IMR-90 (cell line): ENCODE measurements at regions not wholly inside any gene's neighbourhood (a gene's known extent, or its start where the extent isn't known, plus 50 kb on each side); places are given as distances from the start of the nearest gene placed in this dataset.

Experiments
- ATAC-seq: fragments of 200-7000 bp; cut with Tn5 transposase; 2 replicates; pipeline ENCODE4 v1.9.1; 2020; ENCODE audit warnings: low read depth, mild to moderate bottlenecking, moderate library complexity
- BruUV-seq: library from RNA; stranded (reverse); fragments of 400-500 nt; replicated peaks from 2 replicates; lab custom pipeline; 2021; lab: Mats Ljungman, UMichigan
- CTCF ChIA-PET: fragments of 300-600 bp; formaldehyde crosslinking; extraction: SDS; loops from one replicate; lab custom pipeline; 2021; ENCODE audit warnings: antibody characterized with exemption; lab: Yijun Ruan, JAX
- POLR2A ChIA-PET: fragments of 300-600 bp; sonication (Branson Sonifier 250); formaldehyde crosslinking; loops from one replicate; lab custom pipeline; 2022; ENCODE audit warnings: antibody characterized with exemption; ENCODE audit not compliant: unreplicated experiment; lab: Charles Lee
- DNase-seq: peaks from one replicate; pipeline ENCODE4 v3.0.0; 2013
- H2AFZ ChIP-seq: replicated peaks from 2 replicates; pipeline ENCODE3; 2013; ENCODE audit warnings: low read length, mild to moderate bottlenecking; ENCODE audit not compliant: poor library complexity
- H2AK5ac ChIP-seq: 2 replicates; pipeline ENCODE4 v1.6.1; 2013; ENCODE audit warnings: low read depth, low read length, inconsistent platforms
- H2AK9ac ChIP-seq: replicated peaks from 2 replicates; pipeline ENCODE3; 2013; ENCODE audit warnings: mild to moderate bottlenecking, low read depth, low read length, moderate library complexity; ENCODE audit not compliant: poor library complexity
- H2BK120ac ChIP-seq: 2 replicates; pipeline ENCODE4 v1.6.1; 2013; ENCODE audit warnings: low read depth, low read length, inconsistent platforms
- H2BK15ac ChIP-seq: 3 replicates; pipeline ENCODE4 v1.6.1; 2013; ENCODE audit warnings: low read depth, low read length, inconsistent platforms
- H2BK20ac ChIP-seq: 2 replicates; pipeline ENCODE4 v1.6.1; 2013; ENCODE audit warnings: low read depth, mild to moderate bottlenecking, inconsistent platforms, low read length, moderate library complexity
- H2BK5ac ChIP-seq: 2 replicates; pipeline ENCODE4 v1.6.1; 2013; ENCODE audit warnings: mild to moderate bottlenecking, low read depth, low read length, inconsistent platforms; ENCODE audit not compliant: poor library complexity, severe bottlenecking
- H3K14ac ChIP-seq: replicated peaks from 2 replicates; pipeline ENCODE4 v1.6.1; 2013; ENCODE audit warnings: low read depth, low read length, inconsistent platforms
- H3K18ac ChIP-seq: 2 replicates; pipeline ENCODE4 v1.6.1; 2013; ENCODE audit warnings: low read depth, low read length, control low read depth
- H3K23ac ChIP-seq: 2 replicates; pipeline ENCODE4 v1.6.1; 2013; ENCODE audit warnings: low read depth, low read length, inconsistent platforms
- H3K27ac ChIP-seq: 2 replicates; pipeline ENCODE4 v1.5.1; 2013; ENCODE audit warnings: mild to moderate bottlenecking, control low read depth, low read length; ENCODE audit not compliant: insufficient read depth
- H3K27me3 ChIP-seq: 2 replicates; pipeline ENCODE4 v1.6.1; 2013; ENCODE audit warnings: low read length; ENCODE audit not compliant: control insufficient read depth, insufficient read depth
- H3K36me3 ChIP-seq: 2 replicates; pipeline ENCODE4 v1.6.1; 2013; ENCODE audit warnings: low read length, mixed read lengths; ENCODE audit not compliant: control insufficient read depth, insufficient read depth
- H3K4ac ChIP-seq: 2 replicates; pipeline ENCODE4 v1.6.1; 2013; ENCODE audit warnings: low read depth, low read length, inconsistent platforms
- H3K4me1 ChIP-seq: 2 replicates; pipeline ENCODE4 v1.6.1; 2013; ENCODE audit warnings: low read length, mixed read lengths; ENCODE audit not compliant: control insufficient read depth, insufficient read depth
- H3K4me2 ChIP-seq: 2 replicates; pipeline ENCODE4 v1.6.1; 2013; ENCODE audit warnings: low read depth, mild to moderate bottlenecking, control low read depth, low read length, moderate library complexity
- H3K4me3 ChIP-seq: 2 replicates; pipeline ENCODE4 v1.5.1; 2013; ENCODE audit warnings: low read depth, mild to moderate bottlenecking, control low read depth, low read length, moderate library complexity; ENCODE audit not compliant: insufficient read depth
- H3K56ac ChIP-seq: 2 replicates; pipeline ENCODE4 v1.6.1; 2013; ENCODE audit warnings: low read length, inconsistent platforms; ENCODE audit not compliant: insufficient read depth; ENCODE audit errors: extremely low read depth
- H3K79me1 ChIP-seq, 2 experiments: 2 replicates each; pipeline ENCODE4 v1.6.1; 2013; ENCODE audit warnings: low read length in 2 of 2, inconsistent platforms in 1 of 2, low read depth in 1 of 2
- H3K9ac ChIP-seq: 2 replicates; pipeline ENCODE4 v1.6.1; 2013; ENCODE audit warnings: low read depth, low read length, control low read depth
- H3K9me1 ChIP-seq: 2 replicates; pipeline ENCODE4 v1.6.1; 2013; ENCODE audit warnings: low read length, inconsistent platforms; ENCODE audit not compliant: insufficient read depth
- H3K9me3 ChIP-seq: 2 replicates; pipeline ENCODE4 v1.6.1; 2013; ENCODE audit warnings: low read length; ENCODE audit not compliant: control insufficient read depth, insufficient read depth
- H4K20me1 ChIP-seq: 2 replicates; pipeline ENCODE4 v1.6.1; 2013; ENCODE audit warnings: low read length, inconsistent platforms; ENCODE audit not compliant: insufficient read depth
- H4K5ac ChIP-seq: 2 replicates; pipeline ENCODE4 v1.6.1; 2013; ENCODE audit warnings: mild to moderate bottlenecking, low read depth, low read length, control low read depth
- H4K8ac ChIP-seq, 2 experiments: 2 replicates each; pipeline ENCODE4 v1.6.1; 2013; ENCODE audit warnings: low read depth in 2 of 2, low read length in 2 of 2, control low read depth in 1 of 2, inconsistent platforms in 1 of 2
- H4K91ac ChIP-seq: 2 replicates; pipeline ENCODE4 v1.6.1; 2013; ENCODE audit warnings: low read depth, low read length, inconsistent platforms; ENCODE audit not compliant: insufficient read depth
- BHLHE40 ChIP-seq: fragments of 150-350 bp; IDR thresholded peaks from 2 replicates; pipeline ENCODE4 v1.6.1; 2016; ENCODE audit warnings: mild to moderate bottlenecking, low read depth, low read length
- CEBPB ChIP-seq: IDR thresholded peaks from 2 replicates; pipeline ENCODE4 v1.6.1; 2012; ENCODE audit warnings: low read depth, low read length, improper control_type of control experiment
- CHD1 ChIP-seq: IDR thresholded peaks from 2 replicates; pipeline ENCODE4 v1.6.1; 2012; ENCODE audit warnings: low read depth, low read length, improper control_type of control experiment
- CTCF ChIP-seq: conservative IDR thresholded peaks from 2 replicates; pipeline ENCODE4 v1.5.1; 2012; ENCODE audit warnings: mild to moderate bottlenecking, low read depth, low read length, improper control_type of control experiment
- ELK1 ChIP-seq: fragments of 150-350 bp; IDR thresholded peaks from 2 replicates; pipeline ENCODE4 v1.6.1; 2016; ENCODE audit warnings: low read depth, mild to moderate bottlenecking, low read length, moderate library complexity, borderline replicate concordance
- FOS ChIP-seq: fragments of 150-350 bp; IDR thresholded peaks from 2 replicates; pipeline ENCODE4 v1.6.1; 2016; ENCODE audit warnings: low read depth, low read length
- MAFK ChIP-seq: IDR thresholded peaks from 2 replicates; pipeline ENCODE4 v1.6.1; 2012; ENCODE audit warnings: low read depth, low read length, improper control_type of control experiment
- MAZ ChIP-seq: IDR thresholded peaks from 2 replicates; pipeline ENCODE4 v1.6.1; 2012; ENCODE audit warnings: low read depth, mild to moderate bottlenecking, low read length, improper control_type of control experiment, moderate library complexity, borderline replicate concordance
- MXI1 ChIP-seq: IDR thresholded peaks from 2 replicates; pipeline ENCODE4 v1.6.1; 2012; ENCODE audit warnings: low read depth, mild to moderate bottlenecking, low read length, moderate library complexity, borderline replicate concordance
- NFE2L2 ChIP-seq: fragments of 150-350 bp; IDR thresholded peaks from 2 replicates; pipeline ENCODE4 v1.6.1; 2016; ENCODE audit warnings: low read depth, mild to moderate bottlenecking, low read length
- POLR2A ChIP-seq: IDR thresholded peaks from 2 replicates; pipeline ENCODE4 v1.6.1; 2012; ENCODE audit warnings: mild to moderate bottlenecking, low read depth, low read length
- RAD21 ChIP-seq: IDR thresholded peaks from 2 replicates; pipeline ENCODE4 v1.6.1; 2012; ENCODE audit warnings: low read length, improper control_type of control experiment
- RFX5 ChIP-seq: IDR thresholded peaks from 2 replicates; pipeline ENCODE4 v1.8.0; 2012; ENCODE audit warnings: low read depth, mild to moderate bottlenecking, low read length, moderate library complexity
- USF2 ChIP-seq: fragments of 150-350 bp; IDR thresholded peaks from 2 replicates; pipeline ENCODE4 v1.6.1; 2017; ENCODE audit warnings: mild to moderate bottlenecking, antibody characterized with exemption, low read length, low read depth
- WGBS, 2 experiments: methylation state at CpG; one replicate each; pipeline versions ENCODE4 v1.1.5 to v1.1.7; 2013; ENCODE audit warnings: missing lambda C conversion rate in 2 of 2; ENCODE audit not compliant: insufficient read length in 1 of 2; ENCODE audit errors: extremely low coverage in 2 of 2; 5-methylcytosine and 5-hydroxymethylcytosine counted together
- dilution Hi-C: fragments of 300-500 bp; cut with HindIII; formaldehyde crosslinking; loops from one replicate; pipeline ENCODE4 v1.14.3; 2018; ENCODE audit warnings: low sequenced_read_pairs; ENCODE audit not compliant: unreplicated experiment
- in situ Hi-C: fragments of 300-500 bp; cut with MboI; formaldehyde crosslinking; loops from 3 replicates; pipeline ENCODE4 v1.14.3; 2019; ENCODE audit warnings: low sequenced_read_pairs, inconsistent platforms, mixed read lengths
- intact Hi-C: fragments of 100-400 bp; cut with micrococcal nuclease; formaldehyde crosslinking; loops from 2 replicates; pipeline ENCODE4 v1.10.0; 2022

- Histone ChIP-seq H3K9ac (no peak overlapping the region), H3K23ac (no peak overlapping the region), H4K91ac (no peak overlapping the region), H3K27ac (no peak overlapping the region), H3K9me1 (no peaks in the 10 kb centered on the region), H3K14ac (no peak overlapping the region), H3K56ac (no peak overlapping the region), H3K4me2 (no peak overlapping the region), H3K18ac (no peak overlapping the region), H4K20me1 (no peaks in the 10 kb centered on the region), H3K4me1 (no peaks in the 10 kb centered on the region), H2BK15ac (no peak overlapping the region), H2AFZ (no peak overlapping the region), H2BK5ac (no peak overlapping the region), H2AK9ac (no peak overlapping the region), H2BK120ac (no peak overlapping the region), H2AK5ac (no peak overlapping the region), H3K9me3 (peaks cover 3% of the 10 kb centered on the region; the same call in 1 of the 2 replicates), H3K4me3 (no peak overlapping the region), H3K4ac (no peak overlapping the region), H3K79me1 (no peaks in the 10 kb centered on the region), H3K27me3 (no peaks in the 10 kb centered on the region), H2BK20ac (no peak overlapping the region), H3K36me3 (no peaks in the 10 kb centered on the region), H4K8ac (no peak overlapping the region), H4K5ac (no peak overlapping the region)
- CTCF ChIA-PET = no interaction called here
- intact Hi-C loops = no loop called here
- DNase-seq (no peak), ATAC-seq (no peak)
- whole genome bisulfite sequencing, 2 experiments = 60% methylated on average over 1 of the region's 2 CpGs; no CpG with 5 or more reads in 1 of the 2 experiments
- POLR2A ChIA-PET = no interaction called here
- no TSS peak for BruUV-seq
- dilution Hi-C loops = no loop called here
- in situ Hi-C loops = no loop called here
- TF ChIP-seq BHLHE40 (no peak), FOS (no peak), CTCF (no peak), USF2 (no peak), POLR2A (no peak), MXI1 (no peak), MAFK (no peak), MAZ (no peak), CEBPB (no peak), CHD1 (no peak), NFE2L2 (no peak), ELK1 (no peak), RFX5 (no peak), RAD21 (no peak)
Observed at GRCh38 chr20:43283126-43283525, 93.4 kb upstream of the PTPRT start.
